ENCODE measurements at regions not wholly inside any gene's neighbourhood (a gene's known extent, or its start where the extent isn't known, plus 50 kb on each side); places are given as distances from the start of the nearest gene placed in this dataset.
"Not testable (repeated sequence)": the region's sequence is repeated elsewhere in the genome, so short reads cannot be mapped to it uniquely, and the experiment has no call there.

- not testable (repeated sequence) for DNase-seq (ENCODE audit: extremely low read depth in 1 of 2, low read depth in 1 of 2)
These were observed 170.5 kb upstream of the ZNF337 start for GRCh38 chr20:25867015-25867775.

DNA sequence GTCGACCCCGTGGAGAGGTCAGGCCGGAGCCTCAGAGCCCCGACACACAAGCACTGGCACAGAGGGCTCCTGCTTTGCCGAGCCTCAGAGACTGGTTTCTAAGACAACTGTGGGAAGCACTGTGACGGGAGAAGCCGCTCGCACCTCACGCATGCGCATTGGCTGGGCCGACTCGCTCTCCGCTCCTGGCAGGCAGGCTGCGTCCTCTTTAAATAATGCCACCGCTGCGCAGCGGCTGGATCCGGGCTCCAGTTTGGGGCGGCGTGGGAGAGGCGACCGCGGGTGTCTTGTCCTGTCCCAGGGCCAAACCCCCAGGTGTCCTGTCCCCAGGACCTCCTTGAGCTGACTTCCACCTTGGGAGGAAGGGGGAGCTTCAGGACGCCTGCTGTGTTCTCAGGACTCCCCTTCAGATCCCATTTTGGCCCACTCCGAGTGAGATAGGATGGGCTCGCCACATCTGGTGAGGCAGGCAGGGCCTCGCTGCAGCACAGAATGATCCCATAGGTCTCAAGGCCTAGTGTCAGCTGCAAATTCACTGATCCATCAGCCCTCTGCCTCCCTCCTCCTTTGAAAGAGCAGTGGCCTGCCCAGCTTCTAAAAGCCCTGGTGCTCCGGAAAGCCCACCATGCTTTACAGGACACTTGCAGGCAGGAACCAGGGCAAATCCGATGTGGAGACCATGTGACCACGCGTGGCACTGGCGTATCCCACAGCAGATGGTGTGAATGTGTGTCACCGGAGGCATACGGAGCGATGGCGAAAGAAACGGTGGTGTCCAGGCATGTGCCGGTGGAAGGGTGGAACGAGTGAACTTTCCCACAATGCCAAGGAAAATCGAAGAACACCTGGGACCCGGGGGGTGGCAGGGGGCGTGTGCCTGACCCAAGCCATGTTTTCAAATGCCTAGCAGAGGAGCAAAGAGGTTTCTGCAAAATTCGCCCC, 169.3 kb upstream of the ZNF337 start:
- DNase-seq (ENCODE audit: extremely low read depth in 1 of 2, low read depth in 1 of 2): peak; percentile 34 to 51

GRCh38 chr20:25864963-25865714, 168.5 kb upstream of the ZNF337 start:
- not testable (repeated sequence) for DNase-seq (ENCODE audit: extremely low read depth in 1 of 2, low read depth in 1 of 2)

DNA sequence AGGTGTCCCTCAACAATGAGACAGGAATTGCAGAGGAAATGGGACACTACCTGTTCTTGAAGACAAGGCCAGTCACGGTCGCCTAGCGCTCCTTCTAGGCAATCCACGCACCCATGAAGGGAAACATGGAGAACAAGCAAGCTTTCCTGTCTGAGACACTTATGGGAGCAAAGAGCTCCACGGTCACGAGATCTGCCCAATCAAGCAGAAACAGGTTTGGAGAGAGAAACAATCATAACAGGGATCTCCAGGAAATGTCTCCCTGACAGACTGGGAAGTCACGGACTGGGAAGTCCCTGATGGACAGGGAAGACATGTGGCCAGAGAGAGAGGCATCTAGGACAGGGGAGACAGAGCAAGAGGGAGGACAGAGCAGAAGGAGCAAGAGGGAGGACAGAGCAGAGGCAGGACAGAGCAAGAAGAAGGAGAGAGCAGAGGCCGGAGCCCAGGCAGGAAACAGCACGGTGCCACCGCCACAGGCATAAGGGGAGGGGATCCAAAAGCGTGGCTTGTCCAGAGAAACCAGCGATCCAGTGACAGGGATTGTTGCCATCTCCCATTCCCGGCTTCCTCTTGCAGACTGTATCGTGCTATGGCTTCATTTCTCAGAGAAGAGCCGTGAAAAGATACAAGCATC, 167.8 kb upstream of the ZNF337 start:
- no peak for DNase-seq (ENCODE audit: extremely low read depth in 1 of 2, low read depth in 1 of 2)

GRCh38 chr20:25863536-25864325, 167.1 kb upstream of the ZNF337 start:
- DNase-seq (ENCODE audit: extremely low read depth in 1 of 2, low read depth in 1 of 2): no peak

- peak; percentile 35 to 65 for DNase-seq (ENCODE audit: extremely low read depth in 1 of 2, low read depth in 1 of 2)
These were observed 166.4 kb upstream of the ZNF337 start for GRCh38 chr20:25862967-25863530.

DNA sequence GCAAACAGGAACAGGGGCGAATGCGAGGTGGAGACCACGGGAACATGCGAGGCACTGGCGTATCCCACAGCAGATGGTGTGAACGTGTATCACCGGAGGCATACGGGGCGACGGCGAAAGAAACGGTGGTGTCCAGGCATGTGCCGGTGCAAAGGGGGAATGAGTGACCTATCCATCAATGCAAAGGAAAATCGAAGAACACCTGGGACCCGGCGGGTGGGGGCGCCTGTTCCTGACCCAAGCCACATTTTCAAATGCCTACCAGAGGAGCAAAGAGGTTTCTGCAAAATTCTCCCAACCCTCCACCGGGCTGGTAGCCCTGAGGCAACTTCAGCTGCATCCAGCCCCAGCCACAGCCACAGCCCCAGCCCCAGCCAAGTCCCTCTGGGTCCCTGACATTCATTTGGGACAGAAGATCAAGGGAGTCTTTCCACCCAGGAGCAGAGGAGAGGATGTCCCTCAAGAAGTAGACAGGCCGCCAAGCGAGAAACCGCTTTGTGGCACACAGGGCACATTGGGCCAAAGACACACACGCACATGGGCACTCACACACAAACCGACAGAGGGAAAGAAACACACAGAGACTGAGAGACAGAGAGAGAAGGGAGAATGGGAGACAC, 164.0 kb upstream of the ZNF337 start:
- DNase-seq (ENCODE audit: extremely low read depth in 1 of 2, low read depth in 1 of 2): no peak

DNA sequence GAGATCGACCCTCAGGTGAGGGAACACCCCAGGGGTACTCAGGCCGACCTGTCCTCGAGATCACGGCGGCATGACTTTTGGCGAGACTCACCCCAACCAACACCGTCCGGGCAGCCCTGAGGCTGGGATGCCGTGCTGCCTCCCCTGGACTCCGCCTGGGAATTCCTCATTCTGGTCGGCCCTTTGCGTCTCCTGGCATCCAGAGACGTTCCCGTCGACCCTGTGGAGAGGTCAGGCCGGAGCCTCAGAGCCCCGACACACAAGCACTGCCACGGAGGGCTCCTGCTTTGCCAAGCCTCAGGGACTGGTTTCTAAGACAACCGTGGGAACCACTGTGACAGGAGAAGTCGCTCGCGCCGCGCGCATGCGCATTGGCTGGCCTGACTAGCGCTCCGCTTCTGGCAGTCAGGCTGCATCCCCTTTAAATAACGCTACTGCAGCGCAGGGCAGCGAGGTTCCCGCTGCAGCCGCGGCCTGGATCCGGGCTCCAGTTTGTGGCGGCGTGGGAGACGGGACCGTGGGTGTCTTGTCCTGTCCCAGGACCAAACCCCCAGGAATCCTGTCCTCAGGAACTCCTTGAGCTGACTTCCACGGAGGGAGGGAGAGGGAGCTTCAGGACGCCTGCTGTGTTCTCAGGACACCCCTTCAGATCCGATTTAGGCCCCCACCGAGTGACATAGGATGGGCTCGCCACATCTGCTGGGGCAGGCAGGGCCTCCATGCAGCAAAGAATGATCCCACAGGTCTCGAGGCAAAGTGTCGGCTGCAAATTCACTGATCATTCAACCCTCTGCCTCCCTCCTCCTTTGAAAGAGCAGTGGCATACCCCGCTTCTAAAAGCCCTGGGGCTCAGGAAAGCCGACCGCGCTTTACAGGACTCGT, 163.2 kb upstream of the ZNF337 start:
- peak; percentile 36 to 70 for DNase-seq (ENCODE audit: extremely low read depth in 1 of 2, low read depth in 1 of 2)

- no peak for DNase-seq (ENCODE audit: extremely low read depth in 1 of 2, low read depth in 1 of 2)
These were observed 162.1 kb upstream of the ZNF337 start for GRCh38 chr20:25858495-25859425.

- not testable (repeated sequence) for DNase-seq (ENCODE audit: extremely low read depth in 1 of 2, low read depth in 1 of 2)
These were observed 160.6 kb upstream of the ZNF337 start for GRCh38 chr20:25857091-25857788.

DNA sequence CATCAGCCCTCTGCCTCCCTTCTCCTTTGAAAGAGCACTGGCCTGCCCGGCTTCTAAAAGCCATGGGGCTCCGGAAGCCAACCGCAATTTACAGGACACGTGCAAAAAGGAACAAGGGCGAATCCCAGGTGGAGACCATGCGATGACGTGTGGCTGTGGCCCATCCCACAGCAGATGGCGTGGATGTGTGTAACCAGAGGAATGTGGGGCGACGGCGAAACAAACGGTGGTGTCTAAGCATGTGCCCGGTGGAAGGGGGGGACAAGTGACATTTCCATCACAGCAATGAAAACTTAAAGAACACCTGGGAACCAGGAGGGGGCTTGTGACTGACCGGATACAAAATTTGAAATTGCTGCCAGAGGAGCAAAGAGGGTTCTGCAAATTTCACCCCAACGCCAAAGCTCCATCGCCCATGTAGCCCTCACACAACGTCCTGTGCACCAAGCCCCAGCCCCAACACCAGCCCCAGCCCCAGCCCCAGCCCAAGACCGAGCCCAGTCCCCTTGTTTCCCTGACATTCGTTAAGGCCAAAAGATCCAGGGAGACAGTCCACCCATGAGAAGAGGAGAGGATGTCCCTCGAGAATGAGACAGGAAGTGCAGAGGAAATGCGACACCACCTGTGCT, 159.7 kb upstream of the ZNF337 start:
- DNase-seq (ENCODE audit: extremely low read depth in 1 of 2, low read depth in 1 of 2): no peak

- not testable (repeated sequence) for DNase-seq (ENCODE audit: extremely low read depth in 1 of 2, low read depth in 1 of 2)
These were observed 159.0 kb upstream of the ZNF337 start for GRCh38 chr20:25855451-25856156.

- not testable (repeated sequence) for DNase-seq (ENCODE audit: extremely low read depth in 1 of 2, low read depth in 1 of 2)
These were observed 158.0 kb upstream of the ZNF337 start for GRCh38 chr20:25854666-25855065.

GRCh38 chr20:25853718-25854388, 157.2 kb upstream of the ZNF337 start:
- peak; percentile 37 to 74 for DNase-seq (ENCODE audit: extremely low read depth in 1 of 2, low read depth in 1 of 2)
